Common myeloid progenitor, CD34-positive (primary cell): ENCODE measurements at regions not wholly inside any gene's neighbourhood (a gene's known extent, or its start where the extent isn't known, plus 50 kb on each side); places are given as distances from the start of the nearest gene placed in this dataset.

Experiments
- CTCF ChIA-PET: fragments of 350-600 bp; sonication (Branson Sonifier 250); formaldehyde crosslinking; loops from one replicate; lab custom pipeline; 2021; ENCODE audit warnings: antibody characterized with exemption; lab: Charles Lee
- POLR2A ChIA-PET: fragments of 350-600 bp; sonication (Branson Sonifier 250); formaldehyde crosslinking; loops from one replicate; lab custom pipeline; 2021; ENCODE audit warnings: antibody characterized with exemption; lab: Charles Lee
- DNase-seq, 3 donors: peaks; one replicate each; pipeline versions ENCODE4 v3.0.0 to v3.0.0-alpha.2; 2013
- H3K27ac ChIP-seq, 2 experiments: 1 replicate in 1 of 2; 2 replicates in 1 of 2; pipeline ENCODE4 v1.7.0; 2013; ENCODE audit warnings: inconsistent platforms in 2 of 2, low read length in 2 of 2, mild to moderate bottlenecking in 2 of 2, low read depth in 1 of 2, moderate library complexity in 1 of 2; ENCODE audit not compliant: severe bottlenecking in 2 of 2, insufficient read depth in 1 of 2, poor library complexity in 1 of 2
- H3K27me3 ChIP-seq, 5 experiments: replicated peaks in 2 of 5; 1 replicate in 3 of 5; 2 replicates in 2 of 5; pipeline versions ENCODE4 v1.6.1 to v1.7.0; 2013; ENCODE audit warnings: low read length in 4 of 5, mild to moderate bottlenecking in 2 of 5, moderate library complexity in 2 of 5, inconsistent platforms in 1 of 5; ENCODE audit not compliant: insufficient read depth in 5 of 5, control insufficient read depth in 4 of 5
- H3K36me3 ChIP-seq, 4 experiments: 1 replicate in 2 of 4; 2 replicates in 2 of 4; pipeline versions ENCODE4 v1.6.1 to v1.7.0; 2013; ENCODE audit warnings: low read length in 3 of 4, control low read depth in 1 of 4, mild to moderate bottlenecking in 1 of 4; ENCODE audit not compliant: control insufficient read depth in 4 of 4, insufficient read depth in 4 of 4
- H3K4me1 ChIP-seq, 4 experiments: 1 replicate in 3 of 4; 2 replicates in 1 of 4; pipeline versions ENCODE4 v1.6.1 to v1.7.1; 2013; ENCODE audit warnings: low read length in 3 of 4, mild to moderate bottlenecking in 3 of 4, control low read depth in 1 of 4, inconsistent platforms in 1 of 4, moderate library complexity in 1 of 4; ENCODE audit not compliant: control insufficient read depth in 4 of 4, insufficient read depth in 4 of 4; ENCODE audit errors: control extremely low read depth in 1 of 4
- H3K4me3 ChIP-seq, 7 experiments: 1 replicate in 4 of 7; 2 replicates in 3 of 7; pipeline versions ENCODE4 v1.5.1 to v1.7.0; 2013; ENCODE audit warnings: mild to moderate bottlenecking in 7 of 7, low read length in 6 of 7, moderate library complexity in 6 of 7, inconsistent platforms in 2 of 7, low read depth in 2 of 7, control low read depth in 1 of 7; ENCODE audit not compliant: insufficient read depth in 4 of 7, control insufficient read depth in 1 of 7; ENCODE audit errors: extremely low read depth in 1 of 7
- H3K9me3 ChIP-seq, 5 experiments: 1 replicate in 4 of 5; 2 replicates in 1 of 5; pipeline versions ENCODE4 v1.6.1 to v1.7.1; 2013; ENCODE audit warnings: low read length in 4 of 5, mild to moderate bottlenecking in 2 of 5, inconsistent platforms in 1 of 5, low read depth in 1 of 5, moderate library complexity in 1 of 5; ENCODE audit not compliant: control insufficient read depth in 4 of 5, insufficient read depth in 2 of 5; ENCODE audit errors: control extremely low read depth in 1 of 5
- WGBS: methylation state at CpG from one replicate; pipeline ENCODE4 v1.1.5; 2013; ENCODE audit not compliant: insufficient coverage; 5-methylcytosine and 5-hydroxymethylcytosine counted together

DNA sequence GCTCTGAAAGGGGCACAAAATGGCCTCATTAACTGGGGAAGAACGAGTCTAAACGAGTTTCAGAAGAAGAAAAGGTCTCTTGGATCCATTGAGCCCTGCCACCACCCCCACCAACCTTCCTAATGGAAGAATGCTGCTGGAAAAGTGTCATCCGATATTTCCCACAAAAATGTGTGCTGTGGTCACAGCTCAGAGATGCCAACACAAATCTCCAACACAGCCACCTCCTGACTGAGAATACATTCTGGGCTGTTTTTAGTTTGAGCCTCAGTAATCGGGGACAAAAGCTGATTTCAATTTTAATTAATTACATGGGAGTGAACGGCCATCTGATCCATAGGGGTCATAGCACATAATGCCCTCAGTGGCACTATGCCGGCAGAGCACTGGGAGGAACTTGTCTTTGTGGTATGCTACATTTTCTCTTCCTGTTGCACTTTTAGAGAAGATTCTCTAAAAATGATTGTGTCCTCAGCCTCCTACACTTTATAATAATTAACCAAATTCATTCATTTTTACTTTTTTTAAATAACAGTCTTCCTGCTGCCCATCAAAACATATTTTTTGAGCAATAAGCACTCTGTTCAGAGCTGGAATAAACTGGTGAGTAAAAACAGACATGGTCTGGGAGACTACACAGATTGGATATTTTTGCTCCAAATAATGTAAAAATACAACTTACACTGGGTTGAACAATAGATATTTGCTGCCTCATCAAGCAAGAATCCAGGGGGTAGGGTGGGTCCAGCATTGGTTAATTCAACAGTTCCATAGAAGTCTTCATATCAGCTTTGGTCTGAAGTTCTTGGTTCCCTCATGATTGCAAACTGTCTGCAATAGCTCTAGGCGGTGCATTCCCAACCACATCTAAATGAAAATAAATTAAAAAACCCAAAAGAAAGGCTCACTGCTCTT, 143.6 kb upstream of the TMEM170B start:
- no peak for DNase-seq
- Histone ChIP-seq H3K27ac (no peak overlapping the region), H3K27me3 (no peaks in the 10 kb centered on the region), H3K9me3 (no peaks in the 10 kb centered on the region), H3K4me1 (peaks cover 8 to 39% (median 19%) of the 10 kb centered on the region in 4 experiments), H3K4me3 (no peak overlapping the region), H3K36me3 (no peaks in the 10 kb centered on the region)
- WGBS = 74% methylated on average over 6 of the region's 7 CpGs
- ChIA-PET CTCF (interaction anchor here (0.8 kb wide), 1 partner anchor 8 kb away, joined by 3 read pairs; no protein-coding TSS in a partner anchor), POLR2A (interaction anchor here (0.6 kb wide), 1 partner anchor 14 kb away, joined by 3 read pairs; no protein-coding TSS in a partner anchor)

GRCh38 chr6:11392778-11393507, 144.6 kb upstream of the TMEM170B start:
- DNase-seq = peak in 2 of 3 donors; percentile 38 to 50
- Histone ChIP-seq H3K36me3 (no peaks in the 10 kb centered on the region), H3K4me3 (no peak overlapping the region), H3K27me3 (no peaks in the 10 kb centered on the region), H3K27ac (peak overlapping the region in 1 of 2 experiments; percentile 15), H3K4me1 (peaks cover 8 to 38% (median 19%) of the 10 kb centered on the region in 4 experiments), H3K9me3 (no peaks in the 10 kb centered on the region)
- POLR2A ChIA-PET = no interaction called here
- CTCF ChIA-PET = interaction anchor here (0.8 to 1.2 kb wide), 2 partner anchors 9 to 18 kb away, joined by 3 read pairs; no protein-coding TSS in a partner anchor
- 78% methylated on average over 11 of the region's 11 CpGs for WGBS

DNA sequence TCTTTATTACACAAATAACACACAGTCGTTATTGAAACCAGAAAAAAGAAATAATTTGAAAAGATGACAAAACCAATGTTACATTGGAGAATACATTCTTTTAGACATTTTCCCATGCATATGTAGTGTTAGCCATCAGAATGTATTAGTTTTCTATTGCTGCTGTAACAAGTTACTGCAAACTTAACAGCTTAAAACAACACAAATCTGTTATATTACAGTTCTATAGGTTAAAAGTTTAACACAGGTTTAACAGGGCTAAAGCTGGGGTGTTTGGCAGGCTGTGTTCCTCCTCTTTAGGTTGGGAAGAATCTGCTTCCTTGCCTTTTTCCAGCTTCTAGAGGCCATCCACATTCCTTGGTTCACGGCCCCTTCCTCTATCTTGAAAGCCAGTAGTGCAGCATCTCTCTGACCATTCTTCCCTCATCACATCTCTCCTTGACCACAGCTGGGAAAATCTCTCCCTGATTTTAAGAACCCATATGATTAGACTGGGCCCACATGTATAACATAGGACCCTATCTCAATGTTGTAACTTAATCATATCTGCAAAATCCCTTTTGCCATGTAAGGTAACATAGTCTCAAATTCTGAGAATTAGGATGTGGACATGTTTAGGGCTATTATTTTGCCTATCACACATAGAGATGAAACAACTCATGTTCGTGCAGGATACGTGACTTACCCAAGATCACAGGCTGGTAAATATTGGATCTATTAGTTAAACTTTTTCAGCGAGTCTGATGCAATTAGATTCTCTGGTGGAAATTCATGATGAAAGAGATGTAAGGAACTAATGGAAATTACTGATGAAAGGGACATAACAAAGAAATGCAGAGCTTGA, 145.4 kb upstream of the TMEM170B start:
- Histone ChIP-seq H3K4me1 (peaks cover 8 to 38% (median 19%) of the 10 kb centered on the region in 4 experiments), H3K27ac (peak overlapping the region in 1 of 2 experiments; percentile 15), H3K36me3 (no peaks in the 10 kb centered on the region), H3K4me3 (no peak overlapping the region), H3K9me3 (no peaks in the 10 kb centered on the region), H3K27me3 (no peaks in the 10 kb centered on the region)
- ChIA-PET CTCF (interaction anchor here (1.2 kb wide), 1 partner anchor 17 kb away, joined by 3 read pairs; no protein-coding TSS in a partner anchor), POLR2A (no interaction called here)
- DNase-seq = no peak
- 97% methylated on average over 4 of the region's 5 CpGs for WGBS

DNA sequence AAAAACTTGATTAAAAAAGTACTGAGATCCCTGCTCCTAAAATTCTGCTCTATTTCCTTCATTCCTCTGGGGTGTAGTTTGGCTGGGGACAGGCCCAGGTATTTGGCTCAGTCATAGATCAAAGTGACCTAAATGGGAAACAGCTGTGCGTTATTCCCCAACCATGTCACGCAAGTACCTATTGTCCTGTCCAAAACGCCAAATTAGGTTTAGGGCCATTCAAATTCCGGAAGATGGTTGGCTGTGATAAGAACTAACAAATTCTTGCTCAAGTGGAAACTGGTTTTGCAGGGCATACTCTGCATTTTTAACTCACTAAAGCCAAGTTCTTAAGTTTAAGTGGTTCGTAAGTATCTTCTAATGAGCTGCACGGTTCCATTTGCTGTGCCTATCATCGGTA, 147.6 kb upstream of the TMEM170B start:
- 18% methylated on average over 6 of the region's 7 CpGs for WGBS
- Histone ChIP-seq H3K27ac (no peak overlapping the region), H3K9me3 (no peaks in the 10 kb centered on the region), H3K36me3 (no peaks in the 10 kb centered on the region), H3K4me1 (peaks cover 8 to 38% (median 19%) of the 10 kb centered on the region in 4 experiments), H3K4me3 (peak overlapping the region in 2 of 7 experiments; percentile 9 to 35), H3K27me3 (no peaks in the 10 kb centered on the region)
- DNase-seq = peak; percentile 63 to 88 (median 85)
- ChIA-PET POLR2A (no interaction called here), CTCF (interaction anchor here (0.7 kb wide), 1 partner anchor 11 kb away, joined by 3 read pairs; no protein-coding TSS in a partner anchor)

- no peak for DNase-seq
- H3K9me3 ChIP-seq = no peaks in the 10 kb centered on the region
- no peaks in the 10 kb centered on the region for H3K27me3 ChIP-seq
- no peak overlapping the region for H3K27ac ChIP-seq
- ChIA-PET POLR2A (no interaction called here), CTCF (interaction anchor here (0.7 kb wide), 1 partner anchor 12 kb away, joined by 3 read pairs; no protein-coding TSS in a partner anchor)
- H3K36me3 ChIP-seq = no peaks in the 10 kb centered on the region
- WGBS = 100% methylated on average over 2 of the region's 5 CpGs
- peaks cover 6 to 38% (median 19%) of the 10 kb centered on the region in 4 experiments for H3K4me1 ChIP-seq
- H3K4me3 ChIP-seq = no peak overlapping the region
Observed at GRCh38 chr6:11388983-11389944, 148.3 kb upstream of the TMEM170B start.
